K562 (cell line): ENCODE measurements at regions not wholly inside any gene's neighbourhood (a gene's known extent, or its start where the extent isn't known, plus 50 kb on each side); places are given as distances from the start of the nearest gene placed in this dataset.

ENCODE experiments used
- ERF ChIP-seq: fragments of 450-650 bp; formaldehyde crosslinking; IDR thresholded peaks from 2 replicates; pipeline ENCODE4 v1.4.0; 2020; ENCODE audit warnings: mild to moderate bottlenecking, mixed read lengths
- FOXA3 ChIP-seq, 2 experiments: fragments of 450-650 bp in 1 of 2; sonication (generic) in 1 of 2; formaldehyde crosslinking; IDR thresholded peaks in 1 of 2; conservative IDR thresholded peaks in 1 of 2; 2 replicates each; pipeline versions ENCODE4 v1.4.0 to v1.8.0; 2020 to 2022; ENCODE audit warnings: mild to moderate bottlenecking in 2 of 2, missing genetic modification reagents in 1 of 2
- FOXJ2 ChIP-seq: fragments of 200-800 bp; sonication (Bioruptor generic); IDR thresholded peaks from 2 replicates; pipeline ENCODE4 v1.6.1; 2016; ENCODE audit warnings: missing genetic modification characterization, missing compliant biosample characterization
- FOXP4 ChIP-seq: sonication (generic); formaldehyde crosslinking; IDR thresholded peaks from 2 replicates; pipeline ENCODE4 v1.8.0; 2022; ENCODE audit warnings: mild to moderate bottlenecking, missing genetic modification reagents, borderline replicate concordance
- HDAC6 ChIP-seq: IDR thresholded peaks from 2 replicates; pipeline ENCODE4 v1.6.1; 2012; ENCODE audit warnings: low read depth, mild to moderate bottlenecking, control low read depth, inconsistent platforms, low read length, moderate library complexity
- HMG20B ChIP-seq: fragments of 250-450 bp; sonication (Bioruptor Pico); IDR thresholded peaks from 2 replicates; pipeline ENCODE4 v1.5.0; 2021; ENCODE audit warnings: mild to moderate bottlenecking
- LCOR ChIP-seq: sonication (generic); formaldehyde crosslinking; IDR thresholded peaks from 2 replicates; pipeline ENCODE4 v1.8.0; 2022; ENCODE audit warnings: mild to moderate bottlenecking, missing genetic modification reagents
- NR1H2 ChIP-seq: sonication (generic); formaldehyde crosslinking; IDR thresholded peaks from 2 replicates; pipeline ENCODE4 v1.4.0; 2020; ENCODE audit warnings: mild to moderate bottlenecking, missing genetic modification reagents
- PHB2 ChIP-seq: fragments of 450-650 bp; IDR thresholded peaks from 2 replicates; pipeline ENCODE4 v1.6.1; 2017; ENCODE audit warnings: low read depth
- RBM14 ChIP-seq: fragments of 200-400 bp; formaldehyde crosslinking; IDR thresholded peaks from 2 replicates; pipeline ENCODE4 v1.6.1; 2018; ENCODE audit warnings: low read depth, mild to moderate bottlenecking, low read length, moderate library complexity, borderline replicate concordance; ENCODE audit not compliant: insufficient read depth
- STAT5B ChIP-seq: fragments of 250-450 bp; sonication (Bioruptor Pico); IDR thresholded peaks from 2 replicates; pipeline ENCODE4 v1.8.0; 2021; ENCODE audit warnings: mild to moderate bottlenecking, inconsistent platforms
- VEZF1 ChIP-seq: fragments of 200-800 bp; sonication (Bioruptor generic); IDR thresholded peaks from 2 replicates; pipeline ENCODE4 v1.6.1; 2017; ENCODE audit warnings: missing genetic modification characterization, missing compliant biosample characterization
- YBX1 ChIP-seq: fragments of 450-650 bp; IDR thresholded peaks from 2 replicates; pipeline ENCODE4 v1.7.1; 2016; ENCODE audit warnings: mild to moderate bottlenecking
- ZBTB1 ChIP-seq: sonication (generic); formaldehyde crosslinking; IDR thresholded peaks from 2 replicates; pipeline ENCODE4 v1.8.1; 2023; ENCODE audit warnings: missing genetic modification reagents, low read depth, mild to moderate bottlenecking, borderline replicate concordance
- ZNF3 ChIP-seq: fragments of 250-450 bp; sonication (Bioruptor Pico); IDR thresholded peaks from 2 replicates; pipeline ENCODE4 v1.5.0; 2021; ENCODE audit warnings: mild to moderate bottlenecking, moderate library complexity
- ZNF551 ChIP-seq: fragments of 250-450 bp; sonication (Bioruptor Pico); IDR thresholded peaks from 2 replicates; pipeline ENCODE4 v1.5.0; 2021; ENCODE audit warnings: mild to moderate bottlenecking, moderate library complexity
- ZNF561 ChIP-seq: fragments of 450-650 bp; formaldehyde crosslinking; conservative IDR thresholded peaks from 2 replicates; pipeline ENCODE4 v1.4.0; 2020; ENCODE audit warnings: mild to moderate bottlenecking, moderate library complexity
- ZNF707 ChIP-seq: fragments of 250-450 bp; sonication (Bioruptor Pico); conservative IDR thresholded peaks from 2 replicates; pipeline ENCODE4 v1.8.0; 2022; ENCODE audit warnings: inconsistent platforms, mild to moderate bottlenecking, moderate library complexity
- TF ChIP-seq, protein P1 (sequence below), 2 experiments: IDR thresholded peaks; 2 replicates each; pipeline ENCODE4 v1.6.1; 2012; ENCODE audit warnings: improper control_type of control experiment in 2 of 2, low read depth in 2 of 2, low read length in 2 of 2, borderline replicate concordance in 1 of 2
- TF ChIP-seq, protein P2 (sequence below): IDR thresholded peaks from 2 replicates; pipeline ENCODE4 v1.6.1; 2011; ENCODE audit warnings: borderline replicate concordance, low read depth, mild to moderate bottlenecking, moderate library complexity, low read length; ENCODE audit not compliant: insufficient read depth, poor library complexity, severe bottlenecking

DNA sequence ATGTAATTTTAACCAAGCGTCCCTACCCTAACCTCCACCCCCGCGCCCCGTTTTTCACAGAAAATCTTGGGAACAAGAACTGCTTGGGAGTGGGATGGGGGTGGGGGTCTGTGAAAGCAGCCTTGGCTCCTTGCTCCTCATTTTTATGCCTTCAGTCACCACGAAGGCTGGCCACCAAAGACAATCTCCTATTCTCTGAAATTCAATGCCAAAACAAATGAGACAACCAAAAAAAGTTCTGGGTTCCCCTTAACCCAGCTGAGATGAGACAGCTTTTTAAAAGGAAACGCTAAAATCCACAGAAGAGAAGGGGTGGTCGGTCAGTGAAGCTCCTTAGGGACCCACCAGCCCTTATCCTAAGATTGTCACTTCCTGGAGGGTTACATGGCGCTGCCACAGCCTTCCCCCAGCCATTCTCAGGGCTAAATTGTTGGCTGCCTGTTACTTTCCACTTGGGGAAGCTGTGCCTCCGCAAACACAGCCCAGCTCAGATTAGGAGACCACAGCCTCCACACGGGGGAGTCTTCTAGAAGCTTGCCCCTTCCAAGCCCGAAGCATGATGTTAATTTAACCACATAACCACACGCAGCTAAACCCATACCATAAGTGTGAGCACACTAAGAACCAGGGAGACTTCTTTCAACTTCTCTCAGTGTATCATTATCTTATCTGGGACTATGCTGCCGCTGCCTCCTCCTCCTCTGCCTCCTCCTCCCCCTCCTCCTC, 136.3 kb downstream of the FOXD1 start (continued):
- TF ChIP-seq ZBTB1 (CRISPR knock-in tag) (peak; percentile 56; the same call in 1 of the 2 replicates), ERF (no peak), VEZF1 (CRISPR knock-in tag) (peak; percentile 30; the same call in 1 of the 2 replicates), NR1H2 (no peak), STAT5B (no peak), PHB2 (no peak), LCOR (no peak), ZNF561 (CRISPR knock-in tag) (no peak), ZNF3 (no peak), HMG20B (CRISPR knock-in tag) (no peak), YBX1 (no peak), ZNF551 (CRISPR knock-in tag) (no peak), FOXA3 (CRISPR knock-in tag; conservative IDR thresholded peaks at IDR 0.05 in 1 of 2, IDR thresholded peaks at IDR 0.05 in 1 of 2) (0 out of 4 replicates have a peak, but pooled peaks have one; percentile 35 to 39), ZNF707 (CRISPR knock-in tag) (no peak), RBM14 (no peak), FOXJ2 (no peak), HDAC6 (no peak), FOXP4 (CRISPR knock-in tag) (no peak)
- TF ChIP-seq, protein P1, sequence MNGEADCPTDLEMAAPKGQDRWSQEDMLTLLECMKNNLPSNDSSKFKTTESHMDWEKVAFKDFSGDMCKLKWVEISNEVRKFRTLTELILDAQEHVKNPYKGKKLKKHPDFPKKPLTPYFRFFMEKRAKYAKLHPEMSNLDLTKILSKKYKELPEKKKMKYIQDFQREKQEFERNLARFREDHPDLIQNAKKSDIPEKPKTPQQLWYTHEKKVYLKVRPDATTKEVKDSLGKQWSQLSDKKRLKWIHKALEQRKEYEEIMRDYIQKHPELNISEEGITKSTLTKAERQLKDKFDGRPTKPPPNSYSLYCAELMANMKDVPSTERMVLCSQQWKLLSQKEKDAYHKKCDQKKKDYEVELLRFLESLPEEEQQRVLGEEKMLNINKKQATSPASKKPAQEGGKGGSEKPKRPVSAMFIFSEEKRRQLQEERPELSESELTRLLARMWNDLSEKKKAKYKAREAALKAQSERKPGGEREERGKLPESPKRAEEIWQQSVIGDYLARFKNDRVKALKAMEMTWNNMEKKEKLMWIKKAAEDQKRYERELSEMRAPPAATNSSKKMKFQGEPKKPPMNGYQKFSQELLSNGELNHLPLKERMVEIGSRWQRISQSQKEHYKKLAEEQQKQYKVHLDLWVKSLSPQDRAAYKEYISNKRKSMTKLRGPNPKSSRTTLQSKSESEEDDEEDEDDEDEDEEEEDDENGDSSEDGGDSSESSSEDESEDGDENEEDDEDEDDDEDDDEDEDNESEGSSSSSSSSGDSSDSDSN (IDR thresholded peaks at IDR 0.05; ENCODE audit: borderline replicate concordance in 1 of 2, low read depth in 2 of 2, low read length in 2 of 2): no peak
- TF ChIP-seq, protein P2, sequence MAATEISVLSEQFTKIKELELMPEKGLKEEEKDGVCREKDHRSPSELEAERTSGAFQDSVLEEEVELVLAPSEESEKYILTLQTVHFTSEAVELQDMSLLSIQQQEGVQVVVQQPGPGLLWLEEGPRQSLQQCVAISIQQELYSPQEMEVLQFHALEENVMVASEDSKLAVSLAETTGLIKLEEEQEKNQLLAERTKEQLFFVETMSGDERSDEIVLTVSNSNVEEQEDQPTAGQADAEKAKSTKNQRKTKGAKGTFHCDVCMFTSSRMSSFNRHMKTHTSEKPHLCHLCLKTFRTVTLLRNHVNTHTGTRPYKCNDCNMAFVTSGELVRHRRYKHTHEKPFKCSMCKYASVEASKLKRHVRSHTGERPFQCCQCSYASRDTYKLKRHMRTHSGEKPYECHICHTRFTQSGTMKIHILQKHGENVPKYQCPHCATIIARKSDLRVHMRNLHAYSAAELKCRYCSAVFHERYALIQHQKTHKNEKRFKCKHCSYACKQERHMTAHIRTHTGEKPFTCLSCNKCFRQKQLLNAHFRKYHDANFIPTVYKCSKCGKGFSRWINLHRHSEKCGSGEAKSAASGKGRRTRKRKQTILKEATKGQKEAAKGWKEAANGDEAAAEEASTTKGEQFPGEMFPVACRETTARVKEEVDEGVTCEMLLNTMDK: peak; percentile 5
